NCI-H1105 (cell line): ENCODE measurements at regions not wholly inside any gene's neighbourhood (a gene's known extent, or its start where the extent isn't known, plus 50 kb on each side); places are given as distances from the start of the nearest gene placed in this dataset.

ENCODE experiments used
- DNase-seq: peaks from one replicate; lab custom pipeline; 2025; lab: John Stamatoyannopoulos, UW

DNA sequence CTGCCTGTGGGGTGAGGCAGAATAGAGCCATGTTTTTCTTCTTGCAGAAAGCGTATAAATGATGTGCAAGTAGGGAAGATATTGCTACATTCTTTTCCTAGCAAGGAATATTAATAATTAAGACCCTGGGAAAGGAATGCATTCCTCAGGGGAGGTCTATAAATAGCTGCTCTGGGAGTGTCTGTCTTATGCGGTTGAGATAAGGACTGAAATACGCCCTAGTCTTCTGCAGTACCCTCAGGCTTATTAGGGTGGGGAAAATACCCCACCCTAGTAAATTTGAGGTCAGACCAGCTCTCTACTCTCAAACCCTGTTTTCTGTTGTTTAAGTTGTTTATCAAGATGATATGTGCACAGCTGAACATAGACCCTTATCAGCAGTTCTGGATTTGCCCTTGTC lies 155.9 kb upstream of the HMCN1 start:
- no peak for DNase-seq

- no peak for DNase-seq
Observed at GRCh38 chr1:185574139-185574875, 159.9 kb upstream of the HMCN1 start.

GRCh38 chr1:185573677-185574076 lies 160.5 kb upstream of the HMCN1 start:
- no peak for DNase-seq

DNA sequence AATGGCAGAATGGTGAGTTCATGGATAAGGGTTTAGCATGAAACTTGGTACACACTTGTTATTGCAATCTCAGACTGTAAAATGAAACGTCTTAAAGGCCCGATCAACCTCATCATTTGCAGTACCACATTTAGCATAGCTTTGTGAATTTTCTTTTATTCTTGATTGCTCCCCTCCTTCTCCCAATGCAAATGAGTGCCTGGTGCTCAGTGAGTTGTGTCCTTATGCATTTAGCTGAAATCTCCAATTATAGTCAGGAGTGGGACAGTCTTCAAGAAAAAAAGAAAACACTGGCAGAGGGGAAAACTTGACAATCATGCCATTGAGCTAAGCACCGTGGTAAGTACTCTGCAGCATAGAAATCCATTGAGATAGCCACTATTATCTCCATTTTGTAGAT lies 161.0 kb upstream of the HMCN1 start:
- DNase-seq = no peak

- no peak for DNase-seq
Observed at GRCh38 chr1:185570962-185571361, 163.2 kb upstream of the HMCN1 start.

GRCh38 chr1:185568155-185569123 lies 165.8 kb upstream of the HMCN1 start:
- no peak for DNase-seq

DNA sequence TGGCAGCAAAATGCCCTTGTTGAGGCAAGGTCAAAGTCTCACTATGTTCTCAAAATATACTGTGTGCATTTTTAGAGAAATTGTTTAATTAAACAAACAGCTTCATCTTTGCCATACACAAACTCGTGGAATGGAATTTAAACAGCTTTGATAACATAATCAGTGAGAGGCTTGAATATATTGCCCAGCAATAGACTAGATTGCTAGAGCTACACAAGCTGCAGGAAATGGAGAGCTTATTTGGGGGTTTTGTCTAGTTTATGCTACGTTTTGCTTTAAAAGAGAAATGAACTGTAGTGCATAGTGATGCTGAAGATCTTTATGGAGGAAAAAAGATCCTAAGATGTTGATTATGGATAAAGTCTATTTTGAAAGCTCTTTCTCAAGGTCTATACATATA lies 166.8 kb upstream of the HMCN1 start:
- DNase-seq = no peak

DNA sequence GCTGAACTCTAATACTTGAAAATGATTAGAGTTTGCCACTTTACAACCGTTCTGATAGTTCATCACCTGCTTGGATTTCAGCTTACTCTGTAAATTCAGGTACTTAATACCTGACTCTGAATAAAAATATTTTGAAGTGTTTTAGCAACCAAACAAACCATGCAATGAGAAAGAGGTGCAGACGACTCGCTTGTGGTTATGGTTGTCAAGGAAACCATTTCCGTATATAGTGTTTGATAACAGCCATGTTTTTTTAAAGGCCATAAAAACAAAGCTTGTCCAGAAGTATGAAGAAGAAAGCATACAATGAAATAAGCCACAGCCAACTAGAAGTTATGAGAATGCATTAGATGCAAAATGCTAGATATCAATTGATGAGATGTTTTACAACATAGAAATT lies 167.2 kb upstream of the HMCN1 start:
- peak; percentile 87 for DNase-seq

DNA sequence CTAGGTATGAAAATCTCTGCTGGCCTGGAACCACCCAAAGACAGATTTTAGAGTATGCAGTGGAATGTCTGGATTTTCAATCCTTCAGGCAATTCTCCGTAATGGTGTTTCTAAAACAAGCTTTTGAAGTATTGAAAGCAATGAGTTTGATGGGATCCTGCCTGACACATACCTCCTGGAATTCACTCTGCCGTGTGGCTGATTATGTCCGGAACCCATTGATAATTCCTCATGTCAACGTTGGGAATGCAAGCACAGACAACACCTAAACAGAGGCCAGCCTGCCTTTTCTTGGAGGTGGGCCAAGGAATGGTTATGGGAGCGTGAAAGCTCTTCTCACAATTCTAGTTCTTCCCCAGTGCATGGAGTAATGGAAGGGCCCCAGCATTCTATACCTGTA lies 168.9 kb upstream of the HMCN1 start:
- peak; percentile 64 for DNase-seq

GRCh38 chr1:185564816-185565215 lies 169.4 kb upstream of the HMCN1 start:
- DNase-seq = no peak

- DNase-seq = no peak
Observed at GRCh38 chr1:185562461-185563359, 171.5 kb upstream of the HMCN1 start.

DNA sequence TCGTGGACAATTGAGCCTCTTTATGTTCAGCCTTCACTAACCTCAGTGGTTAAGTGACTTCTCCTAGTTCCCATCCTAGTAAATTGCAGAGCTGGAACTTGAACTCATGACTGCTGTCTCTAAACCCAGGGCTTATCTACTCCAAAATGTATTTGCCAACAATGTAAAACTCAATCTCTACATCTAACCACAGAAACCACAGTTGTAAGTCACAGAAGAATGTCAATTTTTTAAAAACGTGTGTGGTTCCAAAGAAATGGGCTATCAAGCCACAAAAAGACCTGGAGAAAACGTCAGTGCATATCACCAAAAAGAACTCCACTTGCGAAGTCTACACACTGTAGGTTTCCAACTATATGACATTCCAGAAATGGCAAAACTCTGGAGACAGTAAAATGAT lies 172.6 kb upstream of the HMCN1 start:
- DNase-seq = no peak

- DNase-seq = no peak
Observed at GRCh38 chr1:185560760-185561159, 173.4 kb upstream of the HMCN1 start.

DNA sequence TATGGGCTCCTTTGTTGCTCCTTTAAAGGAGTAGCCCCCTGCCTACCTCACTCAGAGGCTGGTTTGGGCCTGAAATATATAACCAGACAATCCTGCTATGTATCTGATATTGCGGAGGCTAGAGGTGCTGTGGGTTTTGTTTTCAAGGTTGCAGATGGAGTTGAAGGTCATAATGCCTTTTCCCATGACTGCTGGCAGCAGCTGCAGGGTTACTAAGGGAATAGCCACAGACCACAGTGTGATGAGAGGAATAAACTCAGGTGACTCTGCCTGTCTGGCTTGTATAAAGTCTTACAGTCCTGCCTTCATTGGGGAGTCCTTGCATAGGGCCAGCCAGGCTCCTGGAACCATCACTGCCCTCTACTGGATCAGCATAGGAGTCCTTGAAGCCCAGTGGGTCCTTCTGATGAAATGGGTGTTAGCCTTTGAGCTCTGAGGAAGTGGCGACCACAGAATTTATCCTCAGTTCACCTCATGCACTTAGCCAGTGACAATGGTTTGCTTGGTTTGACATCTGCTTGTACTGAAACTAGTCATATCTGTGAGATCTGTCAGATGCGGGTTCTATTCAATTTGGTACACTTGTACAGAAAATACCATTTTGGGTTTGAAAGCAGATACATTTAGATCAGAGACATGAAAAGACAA lies 174.4 kb upstream of the HMCN1 start:
- no peak for DNase-seq

DNA sequence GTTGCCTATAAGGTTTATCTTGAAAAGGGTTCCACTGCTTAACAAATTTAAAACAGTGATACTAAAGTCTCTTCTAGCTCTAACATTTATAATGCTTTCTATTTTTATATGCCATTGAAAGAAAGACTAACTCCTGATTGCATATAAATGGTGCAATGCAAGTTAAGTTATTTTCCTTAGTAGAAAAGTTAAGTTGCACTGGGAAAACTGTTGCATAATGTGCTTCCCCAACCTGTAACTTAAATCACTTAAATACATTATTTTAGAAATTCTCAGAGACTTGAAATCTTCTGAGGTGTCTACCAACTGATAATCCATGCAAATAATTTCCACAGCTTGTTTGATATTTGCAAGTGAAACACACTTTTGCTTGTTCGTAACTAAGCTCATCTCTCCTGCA lies 175.0 kb upstream of the HMCN1 start:
- DNase-seq = no peak

DNA sequence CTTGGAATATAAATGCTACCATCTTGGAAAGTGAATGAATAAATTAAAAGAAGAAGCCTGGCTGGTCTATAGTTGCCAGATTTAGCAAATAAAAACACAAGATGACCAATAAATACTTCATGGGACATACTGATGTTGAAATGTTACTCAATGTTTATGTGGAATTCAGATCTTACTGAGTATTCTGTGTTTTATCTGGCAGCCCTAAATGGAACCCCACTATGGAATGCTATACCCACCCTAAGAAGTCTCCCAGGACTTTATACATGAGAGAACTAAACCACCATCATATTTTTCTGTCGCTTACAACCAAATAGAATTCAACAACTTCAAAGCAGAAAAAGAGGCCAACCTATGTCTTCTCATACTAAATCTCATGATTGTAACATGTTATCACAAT lies 177.6 kb upstream of the HMCN1 start:
- DNase-seq = no peak

GRCh38 chr1:185555743-185556142 lies 178.4 kb upstream of the HMCN1 start:
- DNase-seq = no peak

- no peak for DNase-seq
Observed at GRCh38 chr1:185551008-185551407, 183.2 kb upstream of the HMCN1 start.

DNA sequence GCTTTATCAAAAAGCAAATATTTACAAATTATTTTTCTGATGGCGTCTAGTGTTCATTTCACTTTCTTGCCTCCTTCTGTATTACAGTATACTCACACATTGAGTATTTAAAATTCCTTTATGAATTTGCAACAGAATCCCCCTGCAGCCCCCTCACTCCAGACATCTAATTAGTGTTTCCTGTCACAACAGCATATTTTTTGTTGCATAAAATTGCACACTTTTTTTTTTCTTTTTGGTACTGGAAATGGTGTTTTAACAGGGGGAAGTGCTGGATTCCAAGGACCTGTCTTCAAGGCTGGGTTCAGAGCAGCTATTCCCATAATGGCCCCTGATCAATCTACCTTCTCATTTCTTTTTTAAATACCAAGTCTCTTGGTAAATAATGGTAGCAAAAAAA lies 184.3 kb upstream of the HMCN1 start:
- DNase-seq = no peak

- no peak for DNase-seq
Observed at GRCh38 chr1:185546029-185546428, 188.2 kb upstream of the HMCN1 start.

- no peak for DNase-seq
Observed at GRCh38 chr1:185541871-185542301, 192.3 kb upstream of the HMCN1 start.

DNA sequence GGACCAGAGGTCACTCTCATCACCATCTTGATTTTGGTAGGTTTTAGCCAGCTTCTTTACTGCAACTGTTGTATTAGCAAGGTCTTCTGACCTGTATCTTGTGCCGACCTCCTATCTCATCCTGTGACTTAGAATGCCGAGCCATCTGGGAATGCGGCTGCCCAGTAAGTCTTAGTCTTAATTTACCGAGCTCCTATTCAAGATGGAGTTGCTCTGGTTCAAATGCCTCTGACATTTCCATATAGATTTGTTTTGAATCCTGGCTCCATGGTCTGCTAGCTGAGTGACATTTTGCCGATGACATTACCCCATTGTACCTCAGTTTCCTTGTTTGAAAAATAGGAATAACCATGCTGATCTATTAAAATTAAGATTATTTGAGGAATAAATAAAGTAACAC lies 193.9 kb upstream of the HMCN1 start:
- DNase-seq = no peak
